KOPT-K1 (cell line): ENCODE measurements at regions not wholly inside any gene's neighbourhood (a gene's known extent, or its start where the extent isn't known, plus 50 kb on each side); places are given as distances from the start of the nearest gene placed in this dataset.

Experiments
- H3K27ac ChIP-seq: fragments of 200-600 bp; sonication (generic); 2 replicates; pipeline ENCODE4 v1.5.1; 2016; ENCODE audit warnings: antibody characterized with exemption, mild to moderate bottlenecking, low read depth, low read length; ENCODE audit not compliant: poor library complexity, severe bottlenecking
- H3K36me3 ChIP-seq: fragments of 200-600 bp; sonication (generic); 2 replicates; pipeline ENCODE4 v1.5.1; 2017; ENCODE audit warnings: antibody characterized with exemption, mild to moderate bottlenecking, low read length, moderate library complexity; ENCODE audit not compliant: insufficient read depth
- H3K9me3 ChIP-seq: fragments of 200-600 bp; sonication (generic); 2 replicates; pipeline ENCODE4 v1.5.1; 2017; ENCODE audit warnings: antibody characterized with exemption, low read length, mild to moderate bottlenecking; ENCODE audit not compliant: insufficient read depth, poor library complexity, severe bottlenecking

GRCh38 chr16:86035906-86036305, 136.9 kb downstream of the IRF8 start:
- Histone ChIP-seq H3K27ac (no peak overlapping the region), H3K9me3 (no peaks in the 10 kb centered on the region), H3K36me3 (no peaks in the 10 kb centered on the region)

GRCh38 chr16:86037999-86038925, 139.3 kb downstream of the IRF8 start:
- Histone ChIP-seq H3K9me3 (no peaks in the 10 kb centered on the region), H3K27ac (no peak overlapping the region), H3K36me3 (no peaks in the 10 kb centered on the region)

DNA sequence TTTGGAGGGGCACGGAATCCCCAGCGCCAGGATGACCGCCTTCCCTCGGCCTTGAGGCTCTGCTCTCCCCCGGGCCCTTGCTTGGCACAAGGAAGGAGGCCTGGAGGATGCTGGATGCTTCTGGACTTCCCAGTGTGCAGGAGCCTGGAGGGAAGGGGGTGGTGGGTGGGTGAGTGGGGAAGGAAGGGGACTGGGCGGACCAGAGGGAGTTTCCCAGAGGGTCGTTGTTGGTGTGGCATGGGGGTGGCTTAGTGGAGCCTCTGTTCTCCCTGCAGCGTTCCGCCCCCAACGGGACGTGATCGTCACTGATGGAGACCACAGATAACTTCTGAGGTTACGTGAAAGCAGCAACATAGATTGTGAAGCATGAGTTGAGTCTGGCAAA, 140.0 kb downstream of the IRF8 start:
- Histone ChIP-seq H3K9me3 (no peaks in the 10 kb centered on the region), H3K27ac (no peak overlapping the region), H3K36me3 (no peaks in the 10 kb centered on the region)

- Histone ChIP-seq H3K9me3 (no peaks in the 10 kb centered on the region), H3K27ac (no peak overlapping the region), H3K36me3 (no peaks in the 10 kb centered on the region)
These were observed 140.6 kb downstream of the IRF8 start for GRCh38 chr16:86039606-86040005.

- Histone ChIP-seq H3K36me3 (no peaks in the 10 kb centered on the region), H3K27ac (no peak overlapping the region), H3K9me3 (no peaks in the 10 kb centered on the region)
These were observed 141.5 kb downstream of the IRF8 start for GRCh38 chr16:86040496-86040895.

- no peaks in the 10 kb centered on the region for H3K9me3 ChIP-seq
- H3K27ac ChIP-seq, result no peak overlapping the region
These were observed 142.3 kb downstream of the IRF8 start for GRCh38 chr16:86041215-86041614.

GRCh38 chr16:86041807-86042206, 142.8 kb downstream of the IRF8 start:
- no peaks in the 10 kb centered on the region for H3K9me3 ChIP-seq
- no peaks in the 10 kb centered on the region for H3K36me3 ChIP-seq
- no peak overlapping the region for H3K27ac ChIP-seq

More at GRCh38 chr16:86041215-86041614, 142.3 kb downstream of the IRF8 start:
- no peaks in the 10 kb centered on the region for H3K36me3 ChIP-seq

- H3K27ac ChIP-seq, result no peak overlapping the region
- no peaks in the 10 kb centered on the region for H3K9me3 ChIP-seq
- no peaks in the 10 kb centered on the region for H3K36me3 ChIP-seq
These were observed 143.4 kb downstream of the IRF8 start for GRCh38 chr16:86042393-86042792.

- no peak overlapping the region for H3K27ac ChIP-seq
These were observed 144.2 kb downstream of the IRF8 start for GRCh38 chr16:86042996-86043725.

GRCh38 chr16:86044241-86044671, 145.3 kb downstream of the IRF8 start:
- Histone ChIP-seq H3K9me3 (no peaks in the 10 kb centered on the region), H3K36me3 (no peaks in the 10 kb centered on the region), H3K27ac (no peak overlapping the region)

More at GRCh38 chr16:86042996-86043725, 144.2 kb downstream of the IRF8 start:
- no peaks in the 10 kb centered on the region for H3K9me3 ChIP-seq
- no peaks in the 10 kb centered on the region for H3K36me3 ChIP-seq

DNA sequence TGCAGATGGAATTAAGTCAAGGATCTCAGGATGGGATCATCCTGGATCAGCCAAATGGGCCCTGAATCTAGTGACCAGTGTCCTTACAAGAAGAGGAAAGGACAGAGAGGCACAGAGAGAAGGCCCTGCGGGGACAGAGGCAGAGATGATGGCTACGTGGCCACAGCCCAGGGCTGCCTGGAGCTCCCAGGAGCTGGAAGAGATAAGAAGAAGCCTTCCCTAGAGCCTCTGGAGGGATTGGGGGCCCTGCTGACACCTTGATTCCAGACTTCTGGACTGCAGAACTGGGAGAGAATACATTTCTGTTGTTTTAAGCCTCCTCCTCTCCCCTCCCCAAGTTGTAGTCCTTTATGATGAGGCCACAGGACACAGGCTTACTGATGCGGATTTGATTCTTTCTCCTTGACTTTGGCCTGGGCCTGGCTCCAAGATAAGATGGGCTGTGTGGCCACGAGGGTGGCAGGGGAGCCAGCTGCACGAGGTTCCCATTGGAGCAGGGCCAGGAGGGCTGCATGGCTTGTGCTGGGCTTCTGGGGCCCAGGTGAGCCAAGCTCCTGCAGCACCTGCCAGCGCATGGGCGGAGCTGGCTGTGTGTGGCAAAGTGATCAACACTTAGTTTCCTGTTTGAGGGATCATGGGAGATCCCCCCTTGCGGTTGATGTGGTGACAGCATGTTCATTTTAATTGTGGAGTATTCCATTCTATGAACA, 146.1 kb downstream of the IRF8 start:
- no peaks in the 10 kb centered on the region for H3K36me3 ChIP-seq
- H3K9me3 ChIP-seq, result no peaks in the 10 kb centered on the region
- H3K27ac ChIP-seq, result no peak overlapping the region

- H3K9me3 ChIP-seq, result no peaks in the 10 kb centered on the region
- no peak overlapping the region for H3K27ac ChIP-seq
- no peaks in the 10 kb centered on the region for H3K36me3 ChIP-seq
These were observed 146.6 kb downstream of the IRF8 start for GRCh38 chr16:86045591-86045971.

DNA sequence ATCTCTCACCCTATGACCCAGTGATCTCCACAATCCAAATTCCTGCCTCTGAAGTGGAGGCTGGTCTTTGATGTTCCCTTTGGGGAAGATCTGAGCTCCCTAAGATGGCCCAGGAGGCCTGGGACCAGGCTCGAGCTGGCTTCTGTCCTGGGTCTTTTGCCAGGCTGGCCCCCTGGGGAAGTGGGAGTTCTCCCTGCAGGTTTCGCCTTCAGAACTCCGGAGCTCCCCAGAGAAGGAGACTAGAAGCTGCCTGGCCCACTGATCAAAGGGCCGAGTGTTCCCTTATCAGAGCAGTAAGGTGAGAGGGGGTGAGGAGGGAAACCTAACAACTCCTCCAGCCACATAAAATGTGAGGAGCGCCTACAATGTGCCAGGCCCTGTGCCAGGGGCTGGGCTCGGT, 147.1 kb downstream of the IRF8 start:
- Histone ChIP-seq H3K36me3 (no peaks in the 10 kb centered on the region), H3K27ac (no peak overlapping the region)

DNA sequence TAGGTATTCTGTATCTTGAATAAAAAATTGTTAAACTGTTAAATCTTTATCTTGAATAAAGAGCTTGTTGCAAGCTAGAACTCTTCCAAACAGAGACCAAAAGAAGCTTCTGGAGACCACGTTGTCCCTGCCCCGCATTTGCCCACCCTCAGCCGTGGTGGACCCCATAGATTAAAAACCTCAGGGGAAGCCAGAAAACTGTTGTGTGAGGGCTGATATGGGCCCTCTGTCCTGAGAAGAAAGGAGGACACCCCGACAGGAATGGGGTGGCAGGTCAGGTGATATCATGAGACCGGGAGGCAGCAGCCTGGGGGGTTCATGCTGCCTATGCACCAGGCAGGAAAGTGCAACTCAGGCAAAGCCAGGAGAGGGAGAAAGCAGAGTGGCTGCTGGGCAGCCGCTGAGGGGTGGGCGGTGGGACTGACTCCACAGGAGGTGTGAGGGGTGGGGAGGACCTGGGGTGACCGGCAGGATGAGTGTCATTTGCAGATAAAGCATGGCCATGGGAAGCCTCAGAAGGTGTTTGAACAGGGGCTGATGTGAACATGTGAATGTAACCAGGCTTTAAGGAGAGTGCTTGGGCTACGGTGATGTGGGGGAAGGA, 147.8 kb downstream of the IRF8 start:
- Histone ChIP-seq H3K27ac (no peak overlapping the region), H3K36me3 (no peaks in the 10 kb centered on the region), H3K9me3 (no peaks in the 10 kb centered on the region)

More for the DNA sequence above, 147.1 kb downstream of the IRF8 start:
- H3K9me3 ChIP-seq, result no peaks in the 10 kb centered on the region

DNA sequence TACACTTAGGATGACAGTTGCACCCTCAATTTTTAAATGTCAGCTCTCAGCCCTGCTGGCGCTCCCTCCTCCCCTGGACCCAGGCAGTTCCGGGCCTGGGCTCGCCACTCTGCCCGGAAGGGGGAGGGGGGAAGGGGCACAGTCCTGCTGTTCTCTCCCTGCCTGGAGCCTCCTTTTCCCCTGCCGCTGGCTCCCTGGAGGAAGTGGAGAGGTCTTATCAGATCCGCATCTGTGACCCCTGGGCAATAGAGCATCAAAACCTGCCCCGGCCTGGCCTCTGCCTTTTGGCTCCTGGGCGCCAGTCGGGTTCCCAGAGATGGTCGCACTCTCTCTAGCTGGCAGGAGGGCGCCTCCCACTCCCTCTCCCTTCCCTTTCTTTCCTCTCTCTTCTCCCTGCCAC, 149.3 kb downstream of the IRF8 start:
- Histone ChIP-seq H3K27ac (no peak overlapping the region), H3K9me3 (no peaks in the 10 kb centered on the region)

More for the DNA sequence above, 149.3 kb downstream of the IRF8 start:
- H3K36me3 ChIP-seq, result no peaks in the 10 kb centered on the region
